IMR-90 (cell line): ENCODE measurements at regions not wholly inside any gene's neighbourhood (a gene's known extent, or its start where the extent isn't known, plus 50 kb on each side); places are given as distances from the start of the nearest gene placed in this dataset.

Experiments used
- ATAC-seq: fragments of 200-7000 bp; cut with Tn5 transposase; 2 replicates; pipeline ENCODE4 v1.9.1; 2020; ENCODE audit warnings: low read depth, mild to moderate bottlenecking, moderate library complexity
- BruUV-seq: library from RNA; stranded (reverse); fragments of 400-500 nt; replicated peaks from 2 replicates; lab custom pipeline; 2021; lab: Mats Ljungman, UMichigan
- CTCF ChIA-PET: fragments of 300-600 bp; formaldehyde crosslinking; extraction: SDS; loops from one replicate; lab custom pipeline; 2021; ENCODE audit warnings: antibody characterized with exemption; lab: Yijun Ruan, JAX
- POLR2A ChIA-PET: fragments of 300-600 bp; sonication (Branson Sonifier 250); formaldehyde crosslinking; loops from one replicate; lab custom pipeline; 2022; ENCODE audit warnings: antibody characterized with exemption; ENCODE audit not compliant: unreplicated experiment; lab: Charles Lee
- DNase-seq: peaks from one replicate; pipeline ENCODE4 v3.0.0; 2013
- H2AFZ ChIP-seq: replicated peaks from 2 replicates; pipeline ENCODE3; 2013; ENCODE audit warnings: low read length, mild to moderate bottlenecking; ENCODE audit not compliant: poor library complexity
- H2AK5ac ChIP-seq: 2 replicates; pipeline ENCODE4 v1.6.1; 2013; ENCODE audit warnings: low read depth, low read length, inconsistent platforms
- H2AK9ac ChIP-seq: replicated peaks from 2 replicates; pipeline ENCODE3; 2013; ENCODE audit warnings: mild to moderate bottlenecking, low read depth, low read length, moderate library complexity; ENCODE audit not compliant: poor library complexity
- H2BK120ac ChIP-seq: 2 replicates; pipeline ENCODE4 v1.6.1; 2013; ENCODE audit warnings: low read depth, low read length, inconsistent platforms
- H2BK15ac ChIP-seq: 3 replicates; pipeline ENCODE4 v1.6.1; 2013; ENCODE audit warnings: low read depth, low read length, inconsistent platforms
- H2BK20ac ChIP-seq: 2 replicates; pipeline ENCODE4 v1.6.1; 2013; ENCODE audit warnings: low read depth, mild to moderate bottlenecking, inconsistent platforms, low read length, moderate library complexity
- H2BK5ac ChIP-seq: 2 replicates; pipeline ENCODE4 v1.6.1; 2013; ENCODE audit warnings: mild to moderate bottlenecking, low read depth, low read length, inconsistent platforms; ENCODE audit not compliant: poor library complexity, severe bottlenecking
- H3K14ac ChIP-seq: replicated peaks from 2 replicates; pipeline ENCODE4 v1.6.1; 2013; ENCODE audit warnings: low read depth, low read length, inconsistent platforms
- H3K18ac ChIP-seq: 2 replicates; pipeline ENCODE4 v1.6.1; 2013; ENCODE audit warnings: low read depth, low read length, control low read depth
- H3K23ac ChIP-seq: 2 replicates; pipeline ENCODE4 v1.6.1; 2013; ENCODE audit warnings: low read depth, low read length, inconsistent platforms
- H3K27ac ChIP-seq: 2 replicates; pipeline ENCODE4 v1.5.1; 2013; ENCODE audit warnings: mild to moderate bottlenecking, control low read depth, low read length; ENCODE audit not compliant: insufficient read depth
- H3K27me3 ChIP-seq: 2 replicates; pipeline ENCODE4 v1.6.1; 2013; ENCODE audit warnings: low read length; ENCODE audit not compliant: control insufficient read depth, insufficient read depth
- H3K36me3 ChIP-seq: 2 replicates; pipeline ENCODE4 v1.6.1; 2013; ENCODE audit warnings: low read length, mixed read lengths; ENCODE audit not compliant: control insufficient read depth, insufficient read depth
- H3K4ac ChIP-seq: 2 replicates; pipeline ENCODE4 v1.6.1; 2013; ENCODE audit warnings: low read depth, low read length, inconsistent platforms
- H3K4me1 ChIP-seq: 2 replicates; pipeline ENCODE4 v1.6.1; 2013; ENCODE audit warnings: low read length, mixed read lengths; ENCODE audit not compliant: control insufficient read depth, insufficient read depth
- H3K4me2 ChIP-seq: 2 replicates; pipeline ENCODE4 v1.6.1; 2013; ENCODE audit warnings: low read depth, mild to moderate bottlenecking, control low read depth, low read length, moderate library complexity
- H3K4me3 ChIP-seq: 2 replicates; pipeline ENCODE4 v1.5.1; 2013; ENCODE audit warnings: low read depth, mild to moderate bottlenecking, control low read depth, low read length, moderate library complexity; ENCODE audit not compliant: insufficient read depth
- H3K56ac ChIP-seq: 2 replicates; pipeline ENCODE4 v1.6.1; 2013; ENCODE audit warnings: low read length, inconsistent platforms; ENCODE audit not compliant: insufficient read depth; ENCODE audit errors: extremely low read depth
- H3K79me1 ChIP-seq, 2 experiments: 2 replicates each; pipeline ENCODE4 v1.6.1; 2013; ENCODE audit warnings: low read length in 2 of 2, inconsistent platforms in 1 of 2, low read depth in 1 of 2
- H3K9ac ChIP-seq: 2 replicates; pipeline ENCODE4 v1.6.1; 2013; ENCODE audit warnings: low read depth, low read length, control low read depth
- H3K9me1 ChIP-seq: 2 replicates; pipeline ENCODE4 v1.6.1; 2013; ENCODE audit warnings: low read length, inconsistent platforms; ENCODE audit not compliant: insufficient read depth
- H3K9me3 ChIP-seq: 2 replicates; pipeline ENCODE4 v1.6.1; 2013; ENCODE audit warnings: low read length; ENCODE audit not compliant: control insufficient read depth, insufficient read depth
- H4K20me1 ChIP-seq: 2 replicates; pipeline ENCODE4 v1.6.1; 2013; ENCODE audit warnings: low read length, inconsistent platforms; ENCODE audit not compliant: insufficient read depth
- H4K5ac ChIP-seq: 2 replicates; pipeline ENCODE4 v1.6.1; 2013; ENCODE audit warnings: mild to moderate bottlenecking, low read depth, low read length, control low read depth
- H4K8ac ChIP-seq, 2 experiments: 2 replicates each; pipeline ENCODE4 v1.6.1; 2013; ENCODE audit warnings: low read depth in 2 of 2, low read length in 2 of 2, control low read depth in 1 of 2, inconsistent platforms in 1 of 2
- H4K91ac ChIP-seq: 2 replicates; pipeline ENCODE4 v1.6.1; 2013; ENCODE audit warnings: low read depth, low read length, inconsistent platforms; ENCODE audit not compliant: insufficient read depth
- MAZ ChIP-seq: IDR thresholded peaks from 2 replicates; pipeline ENCODE4 v1.6.1; 2012; ENCODE audit warnings: low read depth, mild to moderate bottlenecking, low read length, improper control_type of control experiment, moderate library complexity, borderline replicate concordance
- USF2 ChIP-seq: fragments of 150-350 bp; IDR thresholded peaks from 2 replicates; pipeline ENCODE4 v1.6.1; 2017; ENCODE audit warnings: mild to moderate bottlenecking, antibody characterized with exemption, low read length, low read depth
- WGBS, 2 experiments: methylation state at CpG; one replicate each; pipeline versions ENCODE4 v1.1.5 to v1.1.7; 2013; ENCODE audit warnings: missing lambda C conversion rate in 2 of 2; ENCODE audit not compliant: insufficient read length in 1 of 2; ENCODE audit errors: extremely low coverage in 2 of 2; 5-methylcytosine and 5-hydroxymethylcytosine counted together
- dilution Hi-C: fragments of 300-500 bp; cut with HindIII; formaldehyde crosslinking; loops from one replicate; pipeline ENCODE4 v1.14.3; 2018; ENCODE audit warnings: low sequenced_read_pairs; ENCODE audit not compliant: unreplicated experiment
- in situ Hi-C: fragments of 300-500 bp; cut with MboI; formaldehyde crosslinking; loops from 3 replicates; pipeline ENCODE4 v1.14.3; 2019; ENCODE audit warnings: low sequenced_read_pairs, inconsistent platforms, mixed read lengths
- intact Hi-C: fragments of 100-400 bp; cut with micrococcal nuclease; formaldehyde crosslinking; loops from 2 replicates; pipeline ENCODE4 v1.10.0; 2022

- no peak overlapping the region for H4K5ac ChIP-seq
- H4K20me1 ChIP-seq, result no peaks in the 10 kb centered on the region
- no peaks in the 10 kb centered on the region for H3K79me1 ChIP-seq
- DNase-seq, result no peak
- no peak overlapping the region for H3K4me3 ChIP-seq
- no peak overlapping the region for H3K27ac ChIP-seq
- no peak overlapping the region for H3K18ac ChIP-seq
- no peak overlapping the region for H3K14ac ChIP-seq
- no peaks in the 10 kb centered on the region for H3K27me3 ChIP-seq
- H2AK9ac ChIP-seq, result no peak overlapping the region
- ChIA-PET CTCF (no interaction called here), POLR2A (no interaction called here)
- no peak overlapping the region for H2BK15ac ChIP-seq
- in situ Hi-C loops (no loop called here), dilution Hi-C loops (no loop called here), intact Hi-C loops (no loop called here)
- no peak overlapping the region for H2AFZ ChIP-seq
- H3K9me3 ChIP-seq, result no peaks in the 10 kb centered on the region
- H2BK20ac ChIP-seq, result no peak overlapping the region
- H2AK5ac ChIP-seq, result no peak overlapping the region
- TF ChIP-seq MAZ (no peak), USF2 (no peak)
- no peaks in the 10 kb centered on the region for H3K9me1 ChIP-seq
- no peak overlapping the region for H2BK120ac ChIP-seq
- ATAC-seq, result no peak
- H3K9ac ChIP-seq, result no peak overlapping the region
- no peak overlapping the region for H3K4me2 ChIP-seq
- H3K23ac ChIP-seq, result no peak overlapping the region
- H4K8ac ChIP-seq, result no peak overlapping the region
- no peak overlapping the region for H4K91ac ChIP-seq
- no TSS peak for BruUV-seq
- H2BK5ac ChIP-seq, result no peak overlapping the region
- no CpG with 5 or more reads among the region's 8 CpGs for WGBS, 2 experiments
- H3K56ac ChIP-seq, result no peak overlapping the region
- no peaks in the 10 kb centered on the region for H3K4me1 ChIP-seq
- H3K36me3 ChIP-seq, result no peaks in the 10 kb centered on the region
- no peak overlapping the region for H3K4ac ChIP-seq
Measured at GRCh38 chr18:68017385-68017784, 500.9 kb upstream of the DSEL start.
